Nephron (organoid): ENCODE measurements at regions not wholly inside any gene's neighbourhood (a gene's known extent, or its start where the extent isn't known, plus 50 kb on each side); places are given as distances from the start of the nearest gene placed in this dataset.

Experiments used
- H3K27ac Mint-ChIP-seq, 3 experiments: 2 replicates each; pipeline ENCODE4 v1.8.0; 2020; ENCODE audit warnings: mixed read lengths in 3 of 3, mild to moderate bottlenecking in 2 of 3, moderate library complexity in 1 of 3
- H3K27me3 Mint-ChIP-seq: 2 replicates; pipeline ENCODE4 v1.8.0; 2021; ENCODE audit warnings: low read depth, mild to moderate bottlenecking, moderate library complexity, mixed read lengths
- H3K36me3 Mint-ChIP-seq: 2 replicates; pipeline ENCODE4 v1.8.0; 2020; ENCODE audit warnings: low read depth, mixed read lengths
- H3K4me1 Mint-ChIP-seq: 2 replicates; pipeline ENCODE4 v1.8.0; 2020; ENCODE audit warnings: mixed read lengths
- H3K4me3 Mint-ChIP-seq, 3 experiments: 2 replicates each; pipeline ENCODE4 v1.8.0; 2020; ENCODE audit warnings: mild to moderate bottlenecking in 3 of 3, mixed read lengths in 3 of 3, moderate library complexity in 2 of 3
- H3K9me3 Mint-ChIP-seq: 2 replicates; pipeline ENCODE4 v1.8.0; 2020; ENCODE audit warnings: mixed read lengths
- CTCF ChIP-seq, 3 experiments: fragments of 200-600 bp; sonication (generic); IDR thresholded peaks; one replicate each; pipeline ENCODE4 v1.5.0; 2021; ENCODE audit warnings: antibody characterized with exemption in 3 of 3; ENCODE audit not compliant: unreplicated experiment in 3 of 3

- H3K4me1 Mint-ChIP-seq = peaks cover 2% of the 10 kb centered on the region
Measured at GRCh38 chr2:21328177-21328576, 204.4 kb downstream of the TDRD15 start.

GRCh38 chr2:21330786-21331391 lies 207.1 kb downstream of the TDRD15 start:
- H3K9me3 Mint-ChIP-seq = peaks cover 14% of the 10 kb centered on the region

More at GRCh38 chr2:21328177-21328576, 204.4 kb downstream of the TDRD15 start:
- peaks cover 5% of the 10 kb centered on the region for H3K9me3 Mint-ChIP-seq
- no peaks in the 10 kb centered on the region for H3K36me3 Mint-ChIP-seq
- H3K4me3 Mint-ChIP-seq = no peak overlapping the region
- no peak for TF ChIP-seq CTCF (IDR thresholded peaks at IDR 0.05; ENCODE audit: unreplicated experiment in 3 of 3)
- no peak overlapping the region for H3K27ac Mint-ChIP-seq
- H3K27me3 Mint-ChIP-seq = peaks cover 4% of the 10 kb centered on the region

GRCh38 chr2:21331625-21332370 lies 208.0 kb downstream of the TDRD15 start:
- Mint-ChIP-seq H3K4me3 (no peak overlapping the region), H3K36me3 (no peaks in the 10 kb centered on the region), H3K27ac (no peak overlapping the region), H3K9me3 (peaks cover 15% of the 10 kb centered on the region), H3K27me3 (peaks cover 8% of the 10 kb centered on the region), H3K4me1 (peaks cover 9% of the 10 kb centered on the region)
- no peak for TF ChIP-seq CTCF (IDR thresholded peaks at IDR 0.05; ENCODE audit: unreplicated experiment in 3 of 3)

More at GRCh38 chr2:21330786-21331391, 207.1 kb downstream of the TDRD15 start:
- H3K36me3 Mint-ChIP-seq = no peaks in the 10 kb centered on the region
- H3K4me1 Mint-ChIP-seq = peaks cover 9% of the 10 kb centered on the region
- no peak for TF ChIP-seq CTCF (IDR thresholded peaks at IDR 0.05; ENCODE audit: unreplicated experiment in 3 of 3)
- H3K27ac Mint-ChIP-seq = no peak overlapping the region
- H3K4me3 Mint-ChIP-seq = no peak overlapping the region
- peaks cover 8% of the 10 kb centered on the region for H3K27me3 Mint-ChIP-seq

GRCh38 chr2:21332993-21333625 lies 209.3 kb downstream of the TDRD15 start:
- Mint-ChIP-seq H3K36me3 (peaks cover 3% of the 10 kb centered on the region), H3K4me1 (peaks cover 9% of the 10 kb centered on the region), H3K27me3 (peaks cover 8% of the 10 kb centered on the region), H3K4me3 (no peak overlapping the region), H3K27ac (peak overlapping the region; percentile 29 to 39 (median 36)), H3K9me3 (peaks cover 27% of the 10 kb centered on the region)
- no peak for TF ChIP-seq CTCF (IDR thresholded peaks at IDR 0.05; ENCODE audit: unreplicated experiment in 3 of 3)

- Mint-ChIP-seq H3K27me3 (peaks cover 8% of the 10 kb centered on the region), H3K4me1 (peaks cover 9% of the 10 kb centered on the region), H3K36me3 (peaks cover 3% of the 10 kb centered on the region), H3K9me3 (peaks cover 32% of the 10 kb centered on the region), H3K27ac (peak overlapping the region; percentile 29 to 39 (median 36)), H3K4me3 (no peak overlapping the region)
- no peak for TF ChIP-seq CTCF (IDR thresholded peaks at IDR 0.05; ENCODE audit: unreplicated experiment in 3 of 3)
Measured at GRCh38 chr2:21333684-21334083, 209.9 kb downstream of the TDRD15 start.
